Epidermal melanocyte (primary cell): ENCODE measurements at regions not wholly inside any gene's neighbourhood (a gene's known extent, or its start where the extent isn't known, plus 50 kb on each side); places are given as distances from the start of the nearest gene placed in this dataset.
"Not testable (repeated sequence)": the region's sequence is repeated elsewhere in the genome, so short reads cannot be mapped to it uniquely, and the experiment has no call there.

Experiments used
- DNase-seq: peaks from one replicate; pipeline ENCODE4 v3.0.0; 2011; ENCODE audit warnings: low spot score; ENCODE audit not compliant: insufficient read length

GRCh38 chr6:48628316-48628715, 517.3 kb upstream of the PTCHD4 start:
- DNase-seq, result no peak

- no peak for DNase-seq
Observed at GRCh38 chr6:48626421-48626820, 515.4 kb upstream of the PTCHD4 start.

GRCh38 chr6:48624631-48625030, 513.6 kb upstream of the PTCHD4 start:
- DNase-seq, result no peak

- no peak for DNase-seq
Observed at GRCh38 chr6:48619771-48620170, 508.8 kb upstream of the PTCHD4 start.

GRCh38 chr6:48615041-48615440, 504.0 kb upstream of the PTCHD4 start:
- no peak for DNase-seq

GRCh38 chr6:48614326-48614725, 503.3 kb upstream of the PTCHD4 start:
- no peak for DNase-seq

GRCh38 chr6:48613231-48613949, 502.4 kb upstream of the PTCHD4 start:
- DNase-seq, result no peak

- DNase-seq, result no peak
Observed at GRCh38 chr6:48611332-48611731, 500.3 kb upstream of the PTCHD4 start.

- no peak for DNase-seq
Observed at GRCh38 chr6:48610846-48611245, 499.8 kb upstream of the PTCHD4 start.

GRCh38 chr6:48606618-48607017, 495.6 kb upstream of the PTCHD4 start:
- no peak for DNase-seq

- DNase-seq, result no peak
Observed at GRCh38 chr6:48597951-48598350, 487.0 kb upstream of the PTCHD4 start.

GRCh38 chr6:48596830-48597229, 485.8 kb upstream of the PTCHD4 start:
- no peak for DNase-seq

GRCh38 chr6:48591158-48591557, 480.2 kb upstream of the PTCHD4 start:
- not testable (repeated sequence) for DNase-seq

GRCh38 chr6:48584846-48585245, 473.8 kb upstream of the PTCHD4 start:
- no peak for DNase-seq

GRCh38 chr6:48570656-48571055, 459.7 kb upstream of the PTCHD4 start:
- no peak for DNase-seq

GRCh38 chr6:48568856-48569255, 457.9 kb upstream of the PTCHD4 start:
- no peak for DNase-seq

GRCh38 chr6:48567016-48567415, 456.0 kb upstream of the PTCHD4 start:
- no peak for DNase-seq

GRCh38 chr6:48564036-48564820, 453.2 kb upstream of the PTCHD4 start:
- DNase-seq, result no peak

GRCh38 chr6:48563433-48563832, 452.4 kb upstream of the PTCHD4 start:
- no peak for DNase-seq

GRCh38 chr6:48560408-48560807, 449.4 kb upstream of the PTCHD4 start:
- no peak for DNase-seq

- no peak for DNase-seq
Observed at GRCh38 chr6:48553467-48554189, 442.6 kb upstream of the PTCHD4 start.

GRCh38 chr6:48552905-48553304, 441.9 kb upstream of the PTCHD4 start:
- DNase-seq, result no peak
